Bronchial epithelial cell (primary cell): ENCODE measurements at regions not wholly inside any gene's neighbourhood (a gene's known extent, or its start where the extent isn't known, plus 50 kb on each side); places are given as distances from the start of the nearest gene placed in this dataset.
A peak's percentile ranks its signal among the peaks of the same experiment; 100 is the strongest.
"Not testable (repeated sequence)": the region's sequence is repeated elsewhere in the genome, so short reads cannot be mapped to it uniquely, and the experiment has no call there.

Experiments
- DNase-seq: peaks from one replicate; pipeline ENCODE4 v3.0.0-alpha.2; 2010; ENCODE audit warnings: low read depth
- FAIRE-seq: peaks from 2 replicates; lab custom pipeline; 2011; peaks lifted over from hg19 to GRCh38; lab: Jason Lieb, UNC
- H3K27me3 ChIP-seq: 2 replicates; pipeline ENCODE4 v1.5.1; 2011; ENCODE audit warnings: low read length; ENCODE audit not compliant: control insufficient read depth, insufficient read depth
- H3K36me3 ChIP-seq: 2 replicates; pipeline ENCODE4 v1.5.1; 2011; ENCODE audit warnings: low read length; ENCODE audit not compliant: control insufficient read depth, insufficient read depth
- H3K4me3 ChIP-seq: 2 replicates; pipeline ENCODE4 v1.5.1; 2011; ENCODE audit warnings: mild to moderate bottlenecking, low read depth, low read length, control low read depth
- CTCF ChIP-seq: IDR thresholded peaks from 2 replicates; pipeline ENCODE4 v1.5.1; 2011; ENCODE audit warnings: mild to moderate bottlenecking, moderate library complexity, low read length, control low read depth, inconsistent platforms; ENCODE audit not compliant: insufficient read depth, severe bottlenecking

GRCh38 chrX:20681683-20682082 is 415.0 kb upstream of the RPS6KA3 start:
- TF ChIP-seq CTCF = no peak
- no peak for FAIRE-seq
- no peak overlapping the region for H3K4me3 ChIP-seq
- H3K27me3 ChIP-seq = no peaks in the 10 kb centered on the region
- DNase-seq = no peak
- H3K36me3 ChIP-seq = no peaks in the 10 kb centered on the region

DNA sequence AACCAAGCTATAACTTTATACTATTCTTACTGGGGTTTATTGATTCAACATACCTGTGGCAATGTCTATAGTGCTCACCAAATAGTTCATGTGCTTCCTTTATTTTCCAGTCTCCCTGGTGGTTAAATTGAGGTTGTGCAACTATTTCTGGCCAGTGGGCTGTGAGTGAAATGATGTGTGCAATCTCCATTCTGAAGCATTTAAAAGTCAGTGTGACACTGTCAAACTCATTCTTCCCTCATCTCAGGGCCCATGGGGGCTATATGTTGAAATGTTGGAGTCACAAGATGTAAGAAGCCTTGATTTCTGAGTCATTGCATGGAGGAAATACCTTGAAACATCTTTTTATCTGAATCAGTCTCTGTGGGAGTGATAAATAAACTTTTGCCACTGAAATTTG is 414.3 kb upstream of the RPS6KA3 start:
- FAIRE-seq = no peak
- no peaks in the 10 kb centered on the region for H3K27me3 ChIP-seq
- DNase-seq = peak; percentile 5
- H3K36me3 ChIP-seq = no peaks in the 10 kb centered on the region
- H3K4me3 ChIP-seq = no peak overlapping the region
- TF ChIP-seq CTCF = no peak

DNA sequence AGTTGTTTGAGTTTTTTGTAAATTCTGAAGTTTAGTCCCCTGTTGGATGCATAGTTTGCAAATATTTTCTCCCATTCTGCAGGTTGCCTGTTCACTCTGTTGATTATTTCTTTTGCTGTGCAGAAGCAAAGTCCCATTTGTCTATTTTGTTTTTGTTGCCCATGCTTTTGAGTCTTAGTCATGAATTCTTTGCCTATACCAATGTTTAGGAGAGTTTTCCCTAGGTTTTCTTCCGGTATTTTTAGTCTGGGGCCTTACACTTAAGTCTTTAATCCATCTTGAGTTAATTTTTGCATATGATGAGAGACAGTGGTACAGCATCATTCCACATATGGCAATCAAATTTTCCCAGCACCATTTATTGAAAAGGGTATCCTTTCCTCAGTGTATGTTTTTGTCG is 405.8 kb upstream of the RPS6KA3 start:
- no peak for FAIRE-seq
- no peak for TF ChIP-seq CTCF

DNA sequence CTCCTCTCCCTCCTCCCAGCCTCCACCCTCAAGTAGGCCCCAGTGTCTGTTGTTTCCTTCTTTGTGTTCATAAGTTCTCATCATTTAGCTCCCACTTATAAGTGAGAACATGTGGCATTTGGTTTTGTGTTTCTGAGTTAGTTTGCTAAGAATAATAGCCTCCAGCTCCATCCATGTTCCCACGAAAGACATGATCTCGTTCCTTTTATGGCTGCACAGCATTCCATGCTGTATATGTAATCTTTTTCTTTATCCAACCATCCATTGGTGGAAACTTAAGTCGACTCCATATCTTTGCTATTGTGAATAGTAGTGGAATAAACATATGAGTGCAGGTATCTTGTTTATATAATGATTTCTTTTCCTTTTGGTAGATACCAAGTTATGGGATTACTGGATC is 405.0 kb upstream of the RPS6KA3 start:
- H3K36me3 ChIP-seq, FAIRE-seq, H3K27me3 ChIP-seq, H3K4me3 ChIP-seq: not testable (repeated sequence)
- peak; percentile 5 for DNase-seq

More for the DNA sequence above, 405.8 kb upstream of the RPS6KA3 start:
- H3K36me3 ChIP-seq = no peaks in the 10 kb centered on the region
- no peak for DNase-seq
- no peaks in the 10 kb centered on the region for H3K27me3 ChIP-seq
- no peak overlapping the region for H3K4me3 ChIP-seq

DNA sequence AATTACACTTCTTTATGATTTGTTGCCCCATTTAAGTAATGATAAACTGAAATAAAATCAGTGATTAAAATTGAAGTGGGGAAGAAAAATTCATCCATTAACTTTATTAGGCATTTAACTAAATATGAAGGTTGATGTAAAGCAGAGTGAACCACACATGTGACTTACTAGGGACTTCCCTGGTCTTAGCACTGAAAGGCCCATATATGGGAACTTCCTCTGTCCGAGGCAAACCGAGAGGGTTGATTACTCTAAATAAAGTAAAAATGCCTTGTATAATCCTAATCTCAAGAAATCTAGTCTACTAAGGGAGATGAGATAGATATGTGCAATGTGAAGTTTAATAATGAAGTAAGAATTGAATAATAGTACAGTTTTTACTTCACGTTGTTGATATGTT is 403.9 kb upstream of the RPS6KA3 start:
- Histone ChIP-seq H3K4me3 (no peak overlapping the region), H3K36me3 (no peaks in the 10 kb centered on the region), H3K27me3 (no peaks in the 10 kb centered on the region)
- no peak for TF ChIP-seq CTCF
- FAIRE-seq (no peak), DNase-seq (no peak)

DNA sequence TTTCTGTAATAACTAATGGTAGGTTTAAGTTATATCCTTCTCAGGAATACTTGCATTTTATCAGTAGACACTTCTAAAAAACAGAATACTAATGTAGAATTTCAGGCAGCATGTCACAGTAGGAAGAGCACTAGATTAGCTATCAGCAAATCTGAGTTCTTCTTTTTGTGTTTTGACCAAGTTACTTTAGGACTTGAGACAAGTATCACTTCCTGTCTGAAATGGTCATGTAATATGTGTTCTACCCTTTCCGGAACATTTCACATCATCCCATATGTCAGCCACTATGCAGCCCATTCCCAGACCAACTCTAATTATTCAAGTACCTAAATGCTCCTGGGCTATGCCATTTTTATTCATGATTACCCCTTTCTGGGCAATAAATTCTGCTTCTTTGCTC is 401.8 kb upstream of the RPS6KA3 start:
- FAIRE-seq (no peak), DNase-seq (no peak)
- Histone ChIP-seq H3K36me3 (no peaks in the 10 kb centered on the region), H3K27me3 (no peaks in the 10 kb centered on the region), H3K4me3 (no peak overlapping the region)
- no peak for TF ChIP-seq CTCF
